OCI-LY3 (cell line): ENCODE measurements at regions not wholly inside any gene's neighbourhood (a gene's known extent, or its start where the extent isn't known, plus 50 kb on each side); places are given as distances from the start of the nearest gene placed in this dataset.

Source experiments
- CTCF ChIP-seq: fragments of 200-600, 300-600 bp; sonication (generic); IDR thresholded peaks from 2 replicates; pipeline ENCODE4 v1.5.1; 2014; ENCODE audit warnings: antibody characterized with exemption, low read length, low read depth
- EZH2phosphoT487 ChIP-seq: fragments of 200-600 bp; shearing (Covaris generic); IDR thresholded peaks from 2 replicates; pipeline ENCODE4 v1.6.1; 2018; ENCODE audit warnings: antibody characterized with exemption, mixed run types, low read depth

- TF ChIP-seq CTCF (no peak), EZH2phosphoT487 (no peak)
These were observed 157.2 kb downstream of the CDH26 start for GRCh38 chr20:60115451-60115850.
